ENCODE measurements at regions not wholly inside any gene's neighbourhood (a gene's known extent, or its start where the extent isn't known, plus 50 kb on each side); places are given as distances from the start of the nearest gene placed in this dataset.

DNA sequence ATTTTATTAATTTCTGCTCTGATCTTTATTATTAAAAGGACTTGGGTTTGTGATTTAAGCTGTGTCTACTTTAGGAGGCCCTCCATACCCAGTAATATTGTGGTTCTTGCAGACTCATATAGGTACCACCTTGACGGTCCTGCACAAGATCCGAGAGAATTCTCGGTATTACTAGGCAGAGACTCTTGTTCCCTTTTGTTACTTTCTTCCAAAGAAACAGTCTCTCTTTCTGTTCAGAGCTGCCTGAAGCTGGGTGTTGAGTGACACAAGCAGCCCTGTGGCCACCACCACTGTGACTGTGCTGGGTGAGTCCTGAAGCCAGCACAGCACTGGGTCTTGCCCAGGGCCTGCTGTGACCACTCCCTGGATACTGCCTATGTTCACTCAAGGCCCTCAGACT lies 666.6 kb downstream of the SEMA5A start:
- H2BK12ac ChIP-seq (ENCODE audit: low read depth, low read length) = no peak overlapping the region
- H3K18ac ChIP-seq (ENCODE audit: extremely low read depth, low read length) = no peak overlapping the region
- H4K8ac ChIP-seq (ENCODE audit: extremely low read depth, insufficient read depth, low read length) = no peak overlapping the region
- no peaks in the 10 kb centered on the region for H3K9me3 ChIP-seq (ENCODE audit: insufficient read depth in 2 of 2, low read depth in 1 of 2, low read length in 1 of 2)
- no peak overlapping the region for H2BK15ac ChIP-seq (ENCODE audit: low read length)
- no peak overlapping the region for H3K27ac ChIP-seq (ENCODE audit: low read depth, low read length)
- H2AFZ ChIP-seq (ENCODE audit: low read length) = no peak overlapping the region
- H4K91ac ChIP-seq (replicated peaks; ENCODE audit: insufficient read length, low read length) = no peak overlapping the region
- H2BK120ac ChIP-seq (replicated peaks; ENCODE audit: low read depth, low read length) = no peak overlapping the region
- no peak for DNase-seq (ENCODE audit: low read depth in 1 of 2, low spot score in 2 of 2)
- no peak overlapping the region for H2BK20ac ChIP-seq (ENCODE audit: low read length)
- H4K20me1 ChIP-seq (replicated peaks in 1 of 2; ENCODE audit: control insufficient read depth in 1 of 2, insufficient read depth in 2 of 2, low read length in 2 of 2) = no peaks in the 10 kb centered on the region
- WGBS, 2 experiments (ENCODE audit: extremely low coverage in 1 of 2, insufficient coverage in 1 of 2, insufficient read length in 1 of 2, insufficient replicate concordance in 2 of 2, low coverage in 1 of 2, low lambda C conversion rate in 2 of 2, missing lambda C conversion rate in 1 of 2) = 94% methylated on average over 3 of the region's 3 CpGs; no CpG with 5 or more reads in 1 of the 2 experiments
- no peak overlapping the region for H3K23ac ChIP-seq (ENCODE audit: insufficient read length)
- H3K4me2 ChIP-seq (ENCODE audit: insufficient read depth in 1 of 2, low read depth in 2 of 2, low read length in 2 of 2) = no peak overlapping the region
- H3K4ac ChIP-seq (replicated peaks; ENCODE audit: insufficient read length, low read depth, low read length) = no peak overlapping the region
- no peak overlapping the region for H3K4me3 ChIP-seq (ENCODE audit: extremely low read depth in 1 of 4, insufficient read depth in 2 of 4, low read depth in 3 of 4, low read length in 4 of 4)
- H2BK5ac ChIP-seq (ENCODE audit: low read depth, low read length) = no peak overlapping the region
- no peak overlapping the region for H3K56ac ChIP-seq (replicated peaks; ENCODE audit: insufficient read length, low read depth, low read length)
- H3K4me1 ChIP-seq (replicated peaks in 1 of 4; ENCODE audit: control insufficient read depth in 3 of 4, insufficient read depth in 4 of 4, low read length in 3 of 4) = no peaks in the 10 kb centered on the region
- H3K9ac ChIP-seq (replicated peaks in 1 of 4; ENCODE audit: extremely low read depth in 1 of 4, low read depth in 3 of 4, low read length in 3 of 4) = no peak overlapping the region
- H3K36me3 ChIP-seq (ENCODE audit: control insufficient read depth in 2 of 4, insufficient read depth in 4 of 4, low read length in 3 of 4) = no peaks in the 10 kb centered on the region
- TF ChIP-seq CBX5 (IDR thresholded peaks at IDR 0.05; ENCODE audit: low read depth, low read length) = no peak
- TF ChIP-seq TAF7 (optimal IDR thresholded peaks at IDR 0.05; ENCODE audit: borderline replicate concordance, low read depth, low read length) = no peak
- no peak for TF ChIP-seq SRF (IDR thresholded peaks at IDR 0.05; ENCODE audit: low read depth, low read length)
- no peak for TF ChIP-seq KDM4A (IDR thresholded peaks at IDR 0.05; ENCODE audit: low read depth, low read length, severe bottlenecking)
- TF ChIP-seq CHD2 (IDR thresholded peaks at IDR 0.05; ENCODE audit: low read length) = no peak
- no peak for TF ChIP-seq GABPA (IDR thresholded peaks at IDR 0.05; ENCODE audit: borderline replicate concordance, insufficient read depth, low read length)
- TF ChIP-seq CEBPB (IDR thresholded peaks at IDR 0.05; ENCODE audit: low read depth, low read length) = no peak
- no peak for TF ChIP-seq CREB1 (IDR thresholded peaks at IDR 0.05)
- ChIA-PET POLR2A (ENCODE audit: partially characterized antibody) (no interaction called here), CTCF (ENCODE audit: partially characterized antibody) (interaction anchor here (1.5 kb wide), 1 partner anchor 29 kb away, joined by 6 read pairs; no protein-coding TSS in a partner anchor)
- H2AK5ac ChIP-seq (ENCODE audit: low read depth, low read length) = no peak overlapping the region
- H3K27me3 ChIP-seq (replicated peaks in 1 of 4; ENCODE audit: control insufficient read depth in 3 of 4, extremely low read depth in 1 of 4, insufficient read depth in 3 of 4, low read length in 3 of 4) = no peaks in the 10 kb centered on the region
- FAIRE-seq = no peak
- no peak overlapping the region for H3K14ac ChIP-seq (ENCODE audit: insufficient read length)
- H3K79me2 ChIP-seq (ENCODE audit: control insufficient read depth in 1 of 2, insufficient read depth in 2 of 2, low read length in 2 of 2) = no peaks in the 10 kb centered on the region
- H3K23me2 ChIP-seq (ENCODE audit: low read depth, low read length) = no peaks in the 10 kb centered on the region
- H4K5ac ChIP-seq (ENCODE audit: insufficient read length, low read depth, low read length) = no peak overlapping the region
- no peaks in the 10 kb centered on the region for H3K79me1 ChIP-seq (ENCODE audit: low read depth, low read length)

Data from H1 (cell line).